NCI-H446 treated with DMSO at 0.1 percent for 48 hours (cell line): ENCODE measurements at regions not wholly inside any gene's neighbourhood (a gene's known extent, or its start where the extent isn't known, plus 50 kb on each side); places are given as distances from the start of the nearest gene placed in this dataset.
A peak's percentile ranks its signal among the peaks of the same experiment; 100 is the strongest.
"Not testable (repeated sequence)": the region's sequence is repeated elsewhere in the genome, so short reads cannot be mapped to it uniquely, and the experiment has no call there.

Source experiments
- DNase-seq: peaks from one replicate; lab custom pipeline; 2025; lab: John Stamatoyannopoulos, UW

DNA sequence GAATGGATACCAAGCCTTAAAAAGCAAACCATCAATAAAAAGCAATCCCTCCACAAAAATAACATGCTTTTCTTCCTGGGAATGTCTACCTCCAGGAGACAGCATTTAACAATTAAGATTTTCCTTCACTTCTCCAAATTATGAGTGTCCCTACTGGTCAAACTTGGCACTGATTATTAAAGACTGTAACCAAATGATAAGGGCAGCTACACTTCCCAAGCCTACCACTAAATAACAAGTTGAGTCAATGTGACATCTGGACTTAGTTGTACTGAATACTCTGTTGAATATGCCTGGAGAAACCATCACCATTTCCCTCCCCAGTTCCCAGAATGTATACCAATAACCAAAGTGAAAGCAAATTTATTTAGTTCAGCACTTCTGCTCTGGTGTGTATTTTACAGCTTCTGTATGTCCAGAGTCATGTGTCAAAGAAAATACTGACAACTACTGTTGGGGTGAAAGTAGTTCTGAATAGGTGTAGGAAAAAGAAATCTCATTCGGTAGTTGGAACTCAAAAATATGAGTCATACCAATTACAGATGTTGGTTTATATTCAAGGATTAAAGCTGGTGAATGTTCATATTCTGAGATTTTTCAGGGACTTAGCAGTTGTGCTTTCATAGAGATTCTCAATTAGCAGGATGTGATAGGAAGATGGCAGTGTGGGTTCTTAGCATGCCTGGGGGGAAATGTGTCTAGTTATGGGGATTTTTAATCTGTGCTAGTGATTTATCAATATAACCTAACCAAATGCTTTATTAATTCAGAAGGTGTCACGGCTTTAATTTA lies 1291.6 kb upstream of the GYPC start:
- no peak for DNase-seq

DNA sequence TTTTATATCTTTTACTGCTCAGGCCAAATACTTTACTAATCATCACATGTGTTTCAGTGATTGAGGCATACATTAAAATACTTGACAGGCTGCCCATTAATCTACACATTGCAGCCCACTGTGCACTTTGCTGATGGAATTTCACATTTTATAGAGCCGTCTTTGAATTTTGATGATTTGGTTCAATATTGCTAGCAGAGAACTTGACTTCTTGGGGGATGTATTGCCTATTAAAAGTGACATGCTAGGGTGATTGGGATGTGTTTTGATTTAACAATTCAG lies 1291.0 kb upstream of the GYPC start:
- DNase-seq = no peak

DNA sequence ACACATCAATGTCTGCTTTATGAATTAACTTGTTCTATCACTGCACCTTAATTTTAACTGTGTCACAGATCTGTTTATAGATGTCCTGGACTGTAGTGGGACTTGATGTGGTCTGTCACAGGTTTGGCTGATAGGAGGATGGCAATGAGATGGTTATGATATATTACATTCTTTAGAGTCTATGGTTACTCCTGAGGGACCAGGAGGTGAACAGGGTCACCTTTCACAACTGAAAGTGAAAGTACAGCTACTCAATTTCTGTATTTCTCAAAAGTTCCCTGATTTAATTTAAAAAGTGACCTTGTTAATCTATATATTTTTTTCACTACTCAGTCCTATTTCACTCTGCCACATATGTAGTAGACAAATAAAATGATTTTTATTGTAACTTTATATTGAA lies 1284.1 kb upstream of the GYPC start:
- DNase-seq = no peak

DNA sequence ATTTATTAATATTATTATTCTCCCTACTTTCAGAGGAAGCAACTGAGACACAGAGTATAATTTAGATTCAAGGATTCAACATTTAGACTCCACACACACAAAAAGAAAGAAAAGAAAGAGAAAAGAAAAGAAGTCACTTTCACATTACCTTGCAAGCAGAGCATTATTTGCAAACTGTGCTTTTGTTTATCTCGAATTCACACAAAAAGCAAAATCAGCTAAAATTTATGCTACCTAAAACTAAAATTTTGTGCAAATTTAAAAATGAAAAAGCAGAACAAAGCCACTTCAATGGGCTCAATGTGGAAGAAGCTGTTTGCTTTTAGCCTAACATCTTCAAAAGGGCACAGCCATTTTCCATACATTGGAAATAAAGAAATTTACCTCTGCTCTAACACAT lies 1282.7 kb upstream of the GYPC start:
- no peak for DNase-seq

DNA sequence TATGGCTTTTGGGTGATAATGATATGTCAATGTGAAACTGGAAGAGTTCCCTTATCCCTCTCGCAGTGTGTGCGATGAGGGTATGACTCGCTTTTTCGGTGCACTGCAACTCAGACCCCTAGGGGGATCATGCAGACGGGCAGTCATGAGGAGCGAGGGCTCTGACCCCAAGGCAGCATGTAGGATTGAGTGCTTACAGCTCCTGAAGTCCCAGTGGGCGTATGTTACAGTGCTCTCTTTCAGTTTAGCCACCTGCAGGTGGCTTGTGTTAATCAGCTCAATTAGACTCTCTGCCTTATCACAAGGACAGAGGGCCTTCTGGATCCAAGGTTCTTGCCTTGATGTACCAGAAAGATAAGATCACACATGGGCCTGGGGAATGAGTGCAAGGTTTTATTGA lies 1269.9 kb upstream of the GYPC start:
- DNase-seq = no peak

DNA sequence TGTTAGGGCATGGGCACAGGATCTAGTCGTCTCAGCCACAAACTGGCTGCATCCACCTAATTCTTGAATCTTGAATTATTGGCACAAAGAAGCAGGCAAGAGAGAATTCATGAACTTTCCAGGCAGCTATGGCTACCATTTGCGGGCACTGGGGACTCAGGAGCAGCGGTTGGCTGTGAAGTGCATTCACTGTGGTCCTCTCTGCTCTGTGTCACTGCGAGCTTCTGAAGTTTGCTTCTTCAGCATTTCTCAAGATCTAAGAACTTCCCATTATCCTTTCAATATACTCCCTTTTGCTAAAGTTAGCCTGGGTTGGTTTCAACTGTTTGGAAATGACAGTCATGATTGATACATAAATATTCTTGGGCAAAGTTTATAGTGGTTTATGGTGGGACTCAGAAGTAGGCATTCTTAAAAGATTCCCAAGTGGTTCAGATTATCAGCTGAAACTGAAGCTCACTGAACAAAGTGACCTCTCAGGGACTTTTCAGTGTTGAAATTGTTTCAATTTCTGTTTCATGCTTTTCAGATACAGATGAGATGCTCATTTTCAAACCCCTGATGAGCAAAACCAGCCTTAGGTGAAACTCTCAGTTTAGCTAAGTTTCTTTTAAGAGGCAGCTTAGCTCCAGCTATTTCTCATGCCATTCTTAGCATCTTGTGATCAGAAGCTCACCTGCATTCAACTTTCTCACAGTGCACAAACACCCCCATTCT lies 1258.3 kb upstream of the GYPC start:
- DNase-seq = no peak

DNA sequence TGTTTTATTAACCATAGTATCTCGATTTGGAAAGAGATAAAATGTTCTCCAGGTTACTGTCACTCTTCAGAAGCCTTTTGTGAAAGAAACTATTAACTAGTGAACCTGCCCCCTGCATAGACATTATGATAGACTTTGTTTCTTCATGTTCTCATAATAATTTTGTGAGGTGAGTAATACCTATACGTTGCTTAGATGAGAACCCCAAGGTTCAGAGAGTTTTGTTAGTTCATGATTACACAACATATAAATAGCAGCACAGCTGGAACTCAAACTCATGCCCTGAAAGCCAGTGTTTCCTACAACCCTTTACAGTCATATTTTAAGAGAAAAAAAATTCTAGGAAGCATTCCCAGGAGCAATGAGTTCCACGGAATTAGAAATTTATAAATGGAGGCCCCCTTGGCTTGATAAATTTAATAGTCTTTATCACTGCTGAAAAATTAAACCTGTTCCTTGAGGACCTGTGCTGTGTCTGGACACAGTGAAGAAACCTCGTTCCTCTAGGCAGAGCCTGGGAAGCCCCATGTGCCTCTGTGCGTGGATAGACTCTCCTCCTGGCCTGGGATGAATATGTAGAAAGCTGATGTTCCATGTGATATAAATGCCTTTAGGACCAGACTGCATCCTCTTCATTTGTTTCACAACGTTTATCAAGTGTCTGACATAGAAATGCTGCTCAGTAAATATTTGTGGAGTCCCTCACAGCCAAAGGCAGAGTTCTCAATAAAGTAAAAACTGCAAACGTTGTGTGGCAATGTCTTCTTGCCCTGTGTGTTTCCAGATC lies 1257.0 kb upstream of the GYPC start:
- DNase-seq = no peak

DNA sequence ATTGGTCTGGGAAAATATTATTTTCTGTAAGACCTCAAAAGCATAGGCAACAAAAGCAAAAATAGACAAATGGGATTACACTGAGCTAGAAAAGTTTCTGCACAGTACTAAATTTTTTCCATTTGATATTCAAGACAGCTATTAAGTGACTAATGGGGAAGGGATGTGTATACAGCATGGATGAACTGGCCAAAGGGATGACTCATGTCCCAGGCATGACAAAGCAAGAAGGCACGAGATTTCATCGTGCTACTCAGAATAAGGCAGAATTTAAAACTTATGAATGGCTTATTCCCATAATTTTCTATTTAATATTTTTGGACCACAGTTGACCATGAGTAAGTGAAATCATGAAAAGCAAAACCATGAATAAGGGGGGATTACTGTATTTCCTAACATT lies 1250.1 kb upstream of the GYPC start:
- peak; percentile 8 for DNase-seq

DNA sequence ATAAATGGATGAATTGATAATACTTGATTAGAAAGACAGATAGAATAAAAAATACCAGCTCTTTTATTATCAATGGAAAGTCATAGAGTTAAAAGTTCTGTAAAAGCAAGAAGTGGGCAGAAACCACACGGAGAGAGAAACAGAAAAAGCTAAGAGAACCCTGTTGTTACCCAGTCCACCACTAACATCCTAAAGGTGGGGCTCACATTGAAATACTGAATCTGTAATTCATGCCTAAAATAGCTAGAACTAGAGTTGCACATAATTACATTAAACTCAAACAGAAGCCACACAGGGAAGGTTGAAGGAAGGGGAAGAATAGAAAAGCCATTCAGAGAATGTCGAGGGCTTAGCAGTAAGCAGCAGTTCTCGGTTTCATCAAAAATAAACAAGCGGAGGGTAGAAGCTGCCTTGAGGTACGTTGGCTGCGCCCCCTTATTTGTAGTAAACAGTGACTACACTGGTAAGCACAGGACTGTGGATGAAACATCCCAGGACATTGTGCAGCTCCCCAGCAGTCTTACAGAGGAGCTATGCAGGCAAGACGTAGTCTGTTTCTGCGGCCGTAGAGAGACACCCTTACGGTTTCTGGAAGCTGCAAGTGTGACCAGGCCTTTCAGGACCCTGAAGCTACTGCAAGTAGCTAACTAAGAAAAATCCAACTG lies 1247.0 kb upstream of the GYPC start:
- no peak for DNase-seq

DNA sequence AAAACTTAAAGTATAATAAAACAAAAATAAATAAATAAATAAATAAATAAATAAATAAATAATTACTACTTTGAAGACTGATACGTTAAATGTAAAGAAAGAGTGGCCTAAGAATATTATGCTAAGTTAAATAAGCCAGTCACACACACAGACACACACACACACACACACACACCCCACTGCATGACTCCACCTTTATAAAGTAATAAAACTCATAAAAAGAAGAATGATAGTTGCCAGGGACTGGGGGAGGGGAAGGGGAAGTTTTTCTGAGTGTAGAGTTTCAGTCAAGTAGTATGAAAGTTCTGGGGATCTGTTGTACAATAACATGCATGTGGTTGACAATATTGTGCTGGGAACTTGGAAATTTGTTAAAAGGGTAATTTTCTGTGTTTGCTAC lies 1237.5 kb upstream of the GYPC start:
- no peak for DNase-seq

DNA sequence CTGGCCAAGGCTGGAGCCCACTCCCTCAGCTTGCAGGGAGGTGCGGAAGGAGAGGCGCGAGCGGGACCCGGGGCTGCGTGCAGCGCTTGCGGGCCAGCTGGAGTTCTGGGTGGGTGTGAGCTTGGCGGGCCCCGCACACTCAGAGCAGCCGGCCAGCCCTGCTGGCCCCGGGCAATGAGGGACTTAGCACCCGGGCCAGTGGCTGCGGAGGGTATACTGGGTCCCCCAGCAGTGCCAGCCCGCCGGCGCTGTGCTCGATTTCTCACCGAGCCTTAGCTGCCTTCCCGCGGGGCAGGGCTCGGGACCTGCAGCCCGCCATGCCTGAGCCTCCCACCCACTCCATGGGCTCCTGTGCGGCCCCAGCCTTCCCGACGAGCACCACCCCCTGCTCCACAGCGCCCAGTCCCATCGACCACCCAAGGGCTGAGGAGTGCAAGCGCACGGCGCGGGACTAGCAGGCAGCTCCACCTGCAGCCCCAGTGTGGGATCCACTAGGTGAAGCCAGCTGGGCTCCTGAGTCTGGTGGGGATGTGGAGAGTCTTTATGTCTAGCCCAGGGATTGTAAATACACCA lies 1233.7 kb upstream of the GYPC start:
- DNase-seq = not testable (repeated sequence)

DNA sequence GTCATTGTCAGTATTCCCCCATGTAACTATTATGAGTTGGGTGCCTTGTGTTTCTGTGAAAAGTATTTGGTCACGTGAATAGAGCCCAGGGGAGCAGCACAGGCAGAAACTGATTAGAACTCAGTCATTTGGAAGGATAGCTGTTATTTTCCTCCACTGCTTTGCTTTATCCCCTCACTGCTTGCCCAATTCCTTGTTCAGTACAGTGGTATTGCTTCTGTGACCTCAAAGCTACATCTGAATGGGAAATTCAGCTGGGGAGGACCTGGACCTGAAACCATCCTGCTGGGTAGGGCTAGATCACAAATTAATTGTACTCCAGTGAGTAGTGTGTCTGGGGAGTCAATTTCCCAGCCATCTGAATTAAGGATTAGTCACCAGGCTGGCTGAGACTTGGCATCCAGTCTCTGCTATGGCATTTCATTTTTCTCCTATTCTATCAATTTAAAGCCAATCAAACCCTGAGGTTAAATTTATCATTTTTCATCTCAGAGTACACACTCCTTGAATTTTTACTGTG lies 1231.6 kb upstream of the GYPC start:
- DNase-seq = no peak

DNA sequence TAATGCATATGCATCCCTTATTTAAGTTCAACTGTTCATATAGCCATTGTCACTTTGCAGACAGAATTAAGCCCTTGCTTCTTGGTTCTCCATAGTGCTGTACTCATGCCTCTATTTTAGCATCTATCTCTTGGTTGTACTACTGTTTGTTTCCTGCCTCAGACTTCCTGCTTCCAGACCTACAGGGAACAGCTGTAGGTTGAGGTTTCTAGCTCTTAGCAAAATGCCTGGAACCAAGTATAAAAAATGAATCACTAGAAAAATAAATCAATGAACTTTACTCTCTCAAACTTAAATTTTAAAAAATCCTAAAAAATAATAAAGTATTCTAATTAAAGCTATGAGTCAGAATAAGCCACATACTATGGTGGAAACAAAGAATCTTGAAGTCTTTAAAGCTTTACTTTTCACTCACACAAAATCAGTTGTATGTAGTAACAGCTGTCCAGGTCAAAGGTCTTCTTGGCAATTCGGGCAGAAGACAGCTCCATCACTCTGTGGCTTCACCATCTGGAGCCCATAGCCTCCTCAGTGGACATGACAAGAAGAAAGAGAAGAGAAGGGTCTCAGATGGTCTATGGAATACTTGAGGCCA lies 1228.1 kb upstream of the GYPC start:
- no peak for DNase-seq

DNA sequence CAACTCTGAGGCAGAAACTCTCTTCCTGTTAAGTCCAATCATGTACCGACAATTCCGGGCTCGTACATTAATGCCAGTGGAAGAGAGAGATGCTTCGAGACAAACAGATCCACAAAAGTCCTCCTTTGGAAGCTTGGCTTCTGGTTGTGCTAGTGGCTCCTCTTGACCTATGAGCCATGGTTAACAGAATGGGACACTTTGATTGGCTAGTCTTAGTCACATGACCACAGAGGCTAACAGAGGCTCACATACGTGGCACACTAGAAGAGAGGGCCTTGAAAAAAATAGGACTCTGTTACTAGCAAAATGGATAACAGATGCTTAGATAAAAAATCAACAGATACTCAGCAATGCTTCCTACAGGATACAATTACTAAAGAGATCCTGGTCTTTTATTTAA lies 1211.9 kb upstream of the GYPC start:
- no peak for DNase-seq

DNA sequence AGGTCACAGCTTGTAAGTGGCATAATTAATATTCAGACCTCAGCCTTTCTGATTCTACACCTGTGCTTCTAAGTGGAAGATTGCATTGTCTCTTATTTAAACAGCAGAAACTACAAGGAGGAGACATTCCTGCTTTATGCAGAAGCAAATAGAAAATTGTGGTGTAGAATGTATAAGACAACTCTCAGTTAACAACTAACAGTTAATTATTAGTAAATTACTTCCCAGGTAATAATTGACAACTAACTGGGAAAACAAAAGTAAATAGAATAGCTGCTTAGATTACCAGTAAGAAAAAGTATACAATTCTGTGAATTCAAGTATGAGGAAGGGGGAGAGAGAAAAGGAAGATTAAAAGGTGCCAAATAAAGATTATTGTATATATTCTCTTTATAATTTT lies 1210.5 kb upstream of the GYPC start:
- no peak for DNase-seq

DNA sequence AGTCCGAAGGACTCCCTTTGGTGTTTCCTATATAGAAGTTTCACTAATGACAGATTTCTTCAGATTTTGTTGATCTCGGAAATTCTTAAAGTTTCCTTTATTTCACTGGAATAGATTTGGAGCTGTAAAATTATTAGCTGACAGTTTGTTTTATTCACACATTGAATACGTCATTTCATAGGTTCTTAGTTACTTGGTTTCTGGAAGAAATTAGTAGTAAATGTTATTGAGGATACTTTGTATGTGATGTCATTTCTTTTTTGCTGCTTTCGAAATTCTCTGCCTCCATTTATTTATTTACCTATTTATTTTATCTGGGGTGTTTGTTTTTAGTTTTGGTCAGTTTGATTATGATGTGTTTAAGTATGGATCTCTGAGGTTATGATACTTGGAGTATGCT lies 1205.9 kb upstream of the GYPC start:
- no peak for DNase-seq

DNA sequence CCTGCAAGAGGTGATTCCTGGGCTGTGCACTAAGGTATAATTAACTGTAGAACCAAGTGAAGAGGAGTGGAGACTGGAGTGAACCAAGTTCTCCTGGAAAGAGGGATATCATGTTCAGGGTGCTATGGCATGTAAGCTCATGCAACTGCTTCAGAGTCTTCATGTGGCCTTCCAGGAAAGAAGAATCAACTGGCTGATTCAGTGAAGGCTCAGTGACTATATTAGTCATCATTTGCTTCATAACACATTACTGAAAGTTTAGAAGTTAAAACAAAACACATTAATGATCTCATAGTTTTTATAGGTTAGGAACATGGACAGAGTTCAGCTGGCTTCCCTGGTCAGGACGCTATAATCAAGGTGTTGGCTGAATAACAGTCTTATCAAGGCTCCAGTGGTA lies 1200.8 kb upstream of the GYPC start:
- no peak for DNase-seq

DNA sequence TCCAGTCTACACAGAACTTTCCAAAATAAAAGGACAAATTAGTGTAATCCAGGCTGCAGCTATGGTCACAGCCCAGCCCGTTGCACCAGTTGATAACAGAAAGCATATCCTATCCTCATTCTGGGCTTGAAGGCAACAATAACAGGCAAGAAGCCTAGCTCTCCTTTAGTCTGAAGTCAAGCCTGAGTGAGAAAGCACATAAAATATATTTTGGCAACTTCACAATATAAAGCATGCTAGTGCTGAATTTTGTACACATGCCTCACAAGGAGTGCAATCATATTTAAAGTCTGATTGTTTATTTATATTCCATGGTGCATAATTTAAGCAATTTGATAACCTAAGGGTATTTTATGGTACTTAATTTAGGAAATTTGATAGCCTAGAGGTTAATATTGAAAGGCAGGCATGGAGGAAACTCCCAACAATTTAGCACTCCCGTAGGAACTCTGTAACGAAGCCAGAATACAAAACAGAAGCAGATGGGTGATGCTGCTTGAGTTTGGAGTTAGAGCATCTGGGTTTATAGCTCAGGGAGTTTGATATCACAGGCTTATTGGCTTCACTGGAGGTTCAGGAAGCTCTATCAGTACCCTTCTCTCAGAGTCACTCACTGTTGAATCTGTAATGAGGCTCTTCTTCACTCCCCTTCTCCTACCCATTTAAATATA lies 1199.1 kb upstream of the GYPC start:
- DNase-seq = peak; percentile 38

DNA sequence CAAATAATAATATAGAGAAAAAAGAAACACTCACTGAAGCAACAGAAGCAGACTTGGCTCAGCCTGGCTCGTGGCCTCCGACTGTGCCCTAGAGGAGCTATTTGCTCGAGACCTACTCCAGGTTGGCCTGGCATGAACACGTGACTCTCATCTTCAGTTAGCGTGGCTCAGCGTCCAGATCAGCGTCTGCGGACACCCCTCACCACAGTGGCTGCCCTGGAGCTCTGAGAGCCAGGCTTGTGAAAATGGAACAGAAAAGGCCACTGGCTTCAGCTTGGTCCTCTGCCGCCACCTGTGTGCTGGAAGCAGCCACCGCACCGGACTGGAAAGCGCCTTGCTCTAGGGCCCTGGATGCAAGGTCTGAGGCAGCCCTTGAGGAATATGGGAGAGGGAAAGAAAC lies 1184.0 kb upstream of the GYPC start:
- DNase-seq = no peak

DNA sequence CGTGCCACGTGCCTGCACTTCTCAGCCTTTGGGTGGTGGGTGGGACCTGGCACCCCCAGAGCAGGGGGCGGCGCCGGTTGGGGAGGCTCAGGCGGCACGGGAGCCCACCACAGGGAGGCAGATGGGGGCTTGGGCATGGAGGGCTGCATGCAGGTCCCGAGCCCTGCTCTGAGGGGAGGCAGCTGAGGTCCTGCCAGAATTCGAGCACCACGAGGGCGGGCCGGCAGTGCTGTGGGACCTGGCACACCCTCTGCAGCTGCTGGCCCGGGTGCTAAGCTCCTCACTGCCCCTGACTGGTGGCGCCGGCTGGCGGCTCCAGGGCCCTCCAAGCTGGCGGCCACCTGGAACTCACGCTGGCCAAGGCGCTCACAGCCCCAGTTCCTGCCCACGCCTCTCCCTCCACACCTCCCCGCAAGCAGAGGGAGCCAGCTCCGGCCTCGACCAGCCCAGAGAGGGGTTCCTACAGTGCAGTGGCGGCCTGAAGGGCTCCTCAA lies 1176.8 kb upstream of the GYPC start:
- DNase-seq = no peak

DNA sequence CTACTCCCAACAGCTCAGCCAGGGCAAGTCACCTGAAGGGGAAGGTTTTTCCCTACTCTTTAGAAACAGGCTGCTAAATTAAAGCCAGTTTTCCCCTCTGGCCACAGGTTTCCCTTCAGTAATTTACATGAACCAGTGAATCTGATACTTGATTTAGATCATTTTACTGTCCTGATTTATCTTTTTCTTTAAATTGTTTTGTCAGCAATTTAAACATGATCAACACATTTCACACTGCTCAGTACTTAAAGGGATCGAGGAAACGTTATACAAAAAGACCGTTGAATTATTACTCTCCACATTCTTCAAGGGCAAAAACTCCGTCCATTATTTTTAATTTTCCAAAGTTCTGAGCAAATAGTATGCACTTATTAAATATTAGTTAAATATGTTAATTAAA lies 1165.7 kb upstream of the GYPC start:
- DNase-seq = no peak
